Limb (tissue), 2 donors: ENCODE measurements at regions not wholly inside any gene's neighbourhood (a gene's known extent, or its start where the extent isn't known, plus 50 kb on each side); places are given as distances from the start of the nearest gene placed in this dataset.
"Not testable (repeated sequence)": the region's sequence is repeated elsewhere in the genome, so short reads cannot be mapped to it uniquely, and the experiment has no call there.

Source experiments
- DNase-seq, 2 donors: peaks; one replicate each; pipeline ENCODE4 v3.0.0-alpha.2; 2016; ENCODE audit errors: extremely low spot score in 2 of 2

GRCh38 chr10:118870467-118871243, 115.9 kb upstream of the CACUL1 start:
- DNase-seq, result no peak

GRCh38 chr10:118871244-118871865, 116.6 kb upstream of the CACUL1 start:
- no peak for DNase-seq

- no peak for DNase-seq
These were observed 118.4 kb upstream of the CACUL1 start for GRCh38 chr10:118873091-118873737.

GRCh38 chr10:118873738-118874105, 119.0 kb upstream of the CACUL1 start:
- DNase-seq, result no peak

GRCh38 chr10:118874171-118874570, 119.4 kb upstream of the CACUL1 start:
- no peak for DNase-seq

- DNase-seq, result no peak
These were observed 120.3 kb upstream of the CACUL1 start for GRCh38 chr10:118875087-118875486.

- no peak for DNase-seq
These were observed 128.0 kb upstream of the CACUL1 start for GRCh38 chr10:118882741-118883140.

- DNase-seq, result no peak
These were observed 137.3 kb upstream of the NANOS1 start for GRCh38 chr10:118892255-118892654.

- not testable (repeated sequence) for DNase-seq
These were observed 134.6 kb upstream of the NANOS1 start for GRCh38 chr10:118894891-118895290.

- DNase-seq, result no peak
These were observed 128.9 kb upstream of the NANOS1 start for GRCh38 chr10:118900617-118901016.

GRCh38 chr10:118901380-118901779, 128.1 kb upstream of the NANOS1 start:
- DNase-seq, result no peak

- no peak for DNase-seq
These were observed 127.6 kb upstream of the NANOS1 start for GRCh38 chr10:118901906-118902305.

GRCh38 chr10:118902656-118903055, 126.9 kb upstream of the NANOS1 start:
- DNase-seq, result not testable (repeated sequence)

- DNase-seq, result no peak
These were observed 126.3 kb upstream of the NANOS1 start for GRCh38 chr10:118903251-118903650.

GRCh38 chr10:118903691-118904090, 125.8 kb upstream of the NANOS1 start:
- no peak for DNase-seq

GRCh38 chr10:118904286-118904685, 125.2 kb upstream of the NANOS1 start:
- DNase-seq, result no peak

- no peak for DNase-seq
These were observed 122.5 kb upstream of the NANOS1 start for GRCh38 chr10:118907051-118907450.

GRCh38 chr10:118908557-118909256, 120.8 kb upstream of the NANOS1 start:
- no peak for DNase-seq

GRCh38 chr10:118910702-118911101, 118.8 kb upstream of the NANOS1 start:
- no peak for DNase-seq

- DNase-seq, result no peak
These were observed 118.2 kb upstream of the NANOS1 start for GRCh38 chr10:118911363-118911762.

GRCh38 chr10:118912961-118913600, 116.4 kb upstream of the NANOS1 start:
- DNase-seq, result no peak

GRCh38 chr10:118913825-118914224, 115.7 kb upstream of the NANOS1 start:
- DNase-seq, result no peak
